Astrocyte (in vitro differentiated cells and primary cell): ENCODE measurements at regions not wholly inside any gene's neighbourhood (a gene's known extent, or its start where the extent isn't known, plus 50 kb on each side); places are given as distances from the start of the nearest gene placed in this dataset.

Source experiments
- DNase-seq: peaks from one replicate; pipeline ENCODE4 v3.0.0-alpha.2; 2010; ENCODE audit warnings: low read depth
- FAIRE-seq: peaks from 2 replicates; lab custom pipeline; 2011; peaks lifted over from hg19 to GRCh38; lab: Jason Lieb, UNC
- H2AFZ ChIP-seq: 2 replicates; pipeline ENCODE4 v1.6.0; 2012; ENCODE audit warnings: low read depth, low read length, inconsistent platforms
- H3K27ac ChIP-seq: 2 replicates; pipeline ENCODE4 v1.5.1; 2011; ENCODE audit warnings: low read depth, low read length, inconsistent platforms
- H3K27me3 ChIP-seq: 2 replicates; pipeline ENCODE4 v1.6.0; 2011; ENCODE audit warnings: low read length, inconsistent platforms; ENCODE audit not compliant: insufficient read depth
- H3K36me3 ChIP-seq: 2 replicates; pipeline ENCODE4 v1.5.1; 2011; ENCODE audit warnings: low read length, inconsistent platforms; ENCODE audit not compliant: insufficient read depth
- H3K4me1 ChIP-seq: 2 replicates; pipeline ENCODE4 v1.5.1; 2011; ENCODE audit warnings: low read length, inconsistent platforms; ENCODE audit not compliant: insufficient read depth
- H3K4me2 ChIP-seq: 2 replicates; pipeline ENCODE4 v1.6.0; 2012; ENCODE audit warnings: low read length, inconsistent platforms
- H3K4me3 ChIP-seq: 2 replicates; pipeline ENCODE4 v1.5.1; 2011; ENCODE audit warnings: low read depth, mild to moderate bottlenecking, low read length, inconsistent platforms; ENCODE audit not compliant: insufficient read depth
- H3K79me2 ChIP-seq: 2 replicates; pipeline ENCODE4 v1.6.0; 2012; ENCODE audit warnings: mild to moderate bottlenecking, low read length, inconsistent platforms; ENCODE audit not compliant: insufficient read depth
- H3K9ac ChIP-seq: 2 replicates; pipeline ENCODE4 v1.6.0; 2012; ENCODE audit warnings: mild to moderate bottlenecking, low read length, inconsistent platforms
- H3K9me3 ChIP-seq: 2 replicates; pipeline ENCODE4 v1.5.1; 2012; ENCODE audit warnings: low read depth, mild to moderate bottlenecking, low read length, inconsistent platforms; ENCODE audit not compliant: insufficient read depth
- H4K20me1 ChIP-seq: 2 replicates; pipeline ENCODE4 v1.6.0; 2012; ENCODE audit warnings: low read length, inconsistent platforms; ENCODE audit not compliant: insufficient read depth
- H3K27ac Mint-ChIP-seq: one replicate; pipeline ENCODE4 v1.8.0; 2021; ENCODE audit warnings: mild to moderate bottlenecking, mixed read lengths; ENCODE audit not compliant: unreplicated experiment
- H3K27me3 Mint-ChIP-seq: one replicate; pipeline ENCODE4 v1.8.0; 2021; ENCODE audit warnings: low read depth, mixed read lengths; ENCODE audit not compliant: unreplicated experiment
- H3K36me3 Mint-ChIP-seq: one replicate; pipeline ENCODE4 v1.8.0; 2021; ENCODE audit warnings: low read depth, mixed read lengths; ENCODE audit not compliant: unreplicated experiment
- H3K4me1 Mint-ChIP-seq: one replicate; pipeline ENCODE4 v1.8.0; 2021; ENCODE audit warnings: low read depth, mixed read lengths; ENCODE audit not compliant: unreplicated experiment
- H3K4me3 Mint-ChIP-seq: one replicate; pipeline ENCODE4 v1.8.0; 2021; ENCODE audit warnings: mild to moderate bottlenecking, moderate library complexity, mixed read lengths; ENCODE audit not compliant: unreplicated experiment
- H3K9me3 Mint-ChIP-seq: one replicate; pipeline ENCODE4 v1.8.0; 2021; ENCODE audit warnings: mild to moderate bottlenecking, mixed read lengths; ENCODE audit not compliant: unreplicated experiment
- EZH2 ChIP-seq: IDR thresholded peaks from 2 replicates; pipeline ENCODE4 v1.6.1; 2012; ENCODE audit warnings: mild to moderate bottlenecking, low read length, inconsistent platforms; ENCODE audit not compliant: insufficient read depth
- TF ChIP-seq, protein P1 (sequence below): IDR thresholded peaks from 2 replicates; pipeline ENCODE4 v1.5.1; 2011; ENCODE audit warnings: low read depth, mild to moderate bottlenecking, inconsistent platforms, low read length, moderate library complexity; ENCODE audit not compliant: insufficient read depth

DNA sequence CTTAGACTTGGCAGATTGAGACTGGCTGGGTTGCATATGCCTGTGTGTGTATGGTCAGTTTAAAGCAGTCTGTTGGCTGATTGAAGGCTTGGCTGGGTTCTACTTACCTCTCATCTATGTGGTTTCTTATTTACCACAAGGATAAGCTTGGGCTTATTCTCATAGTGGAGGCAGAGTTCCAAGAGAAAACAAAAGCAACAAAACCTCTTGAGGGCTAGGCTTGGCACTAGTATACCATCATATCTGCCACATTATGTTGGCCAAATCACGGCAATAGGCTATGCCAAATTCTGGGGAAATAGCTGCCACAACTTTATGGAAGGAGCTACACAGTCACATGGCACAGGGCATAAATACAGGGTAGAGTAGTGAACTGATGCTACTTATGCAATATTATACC, 714.1 kb downstream of the CBLN4 start:
- Histone ChIP-seq H3K9me3 (no peaks in the 10 kb centered on the region), H3K27me3 (no peaks in the 10 kb centered on the region), H3K9ac (no peak overlapping the region), H3K4me3 (no peak overlapping the region), H3K27ac (no peak overlapping the region), H3K36me3 (no peaks in the 10 kb centered on the region), H4K20me1 (no peaks in the 10 kb centered on the region), H3K4me2 (no peak overlapping the region), H3K4me1 (no peaks in the 10 kb centered on the region), H2AFZ (no peak overlapping the region), H3K79me2 (no peaks in the 10 kb centered on the region)
- Mint-ChIP-seq H3K4me3 (no peak overlapping the region), H3K27me3 (no peaks in the 10 kb centered on the region), H3K36me3 (no peaks in the 10 kb centered on the region), H3K9me3 (no peaks in the 10 kb centered on the region), H3K4me1 (no peaks in the 10 kb centered on the region), H3K27ac (no peak overlapping the region)
- no peak for TF ChIP-seq EZH2
- TF ChIP-seq, protein P1, sequence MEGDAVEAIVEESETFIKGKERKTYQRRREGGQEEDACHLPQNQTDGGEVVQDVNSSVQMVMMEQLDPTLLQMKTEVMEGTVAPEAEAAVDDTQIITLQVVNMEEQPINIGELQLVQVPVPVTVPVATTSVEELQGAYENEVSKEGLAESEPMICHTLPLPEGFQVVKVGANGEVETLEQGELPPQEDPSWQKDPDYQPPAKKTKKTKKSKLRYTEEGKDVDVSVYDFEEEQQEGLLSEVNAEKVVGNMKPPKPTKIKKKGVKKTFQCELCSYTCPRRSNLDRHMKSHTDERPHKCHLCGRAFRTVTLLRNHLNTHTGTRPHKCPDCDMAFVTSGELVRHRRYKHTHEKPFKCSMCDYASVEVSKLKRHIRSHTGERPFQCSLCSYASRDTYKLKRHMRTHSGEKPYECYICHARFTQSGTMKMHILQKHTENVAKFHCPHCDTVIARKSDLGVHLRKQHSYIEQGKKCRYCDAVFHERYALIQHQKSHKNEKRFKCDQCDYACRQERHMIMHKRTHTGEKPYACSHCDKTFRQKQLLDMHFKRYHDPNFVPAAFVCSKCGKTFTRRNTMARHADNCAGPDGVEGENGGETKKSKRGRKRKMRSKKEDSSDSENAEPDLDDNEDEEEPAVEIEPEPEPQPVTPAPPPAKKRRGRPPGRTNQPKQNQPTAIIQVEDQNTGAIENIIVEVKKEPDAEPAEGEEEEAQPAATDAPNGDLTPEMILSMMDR, result no peak
- DNase-seq, result no peak
- no peak for FAIRE-seq

DNA sequence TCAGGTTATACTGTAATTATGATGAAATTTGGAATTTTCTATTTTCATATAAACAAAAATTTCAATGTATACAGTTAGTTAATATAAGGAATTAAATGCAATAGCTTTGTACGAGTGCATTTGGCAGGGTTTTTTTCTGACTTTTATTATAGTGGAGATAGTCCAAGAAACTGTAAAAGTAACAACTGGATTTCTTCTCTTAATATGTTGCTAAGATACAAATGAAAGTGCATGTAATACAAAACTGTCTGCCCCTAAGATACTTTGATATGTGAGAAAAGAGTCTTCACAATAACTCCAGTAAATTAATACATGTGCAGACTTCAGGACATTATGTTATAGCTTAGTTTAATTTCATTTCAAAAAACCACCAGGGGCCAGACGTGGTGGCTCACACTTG, 721.4 kb downstream of the CBLN4 start:
- Histone ChIP-seq H4K20me1 (no peaks in the 10 kb centered on the region), H3K4me2 (no peak overlapping the region), H3K27ac (no peak overlapping the region), H3K36me3 (no peaks in the 10 kb centered on the region), H3K4me3 (no peak overlapping the region), H3K4me1 (no peaks in the 10 kb centered on the region), H3K9ac (no peak overlapping the region), H3K9me3 (no peaks in the 10 kb centered on the region), H3K27me3 (no peaks in the 10 kb centered on the region), H2AFZ (no peak overlapping the region), H3K79me2 (no peaks in the 10 kb centered on the region)
- H3K36me3 Mint-ChIP-seq, result no peaks in the 10 kb centered on the region
- no peaks in the 10 kb centered on the region for H3K4me1 Mint-ChIP-seq
- no peak overlapping the region for H3K4me3 Mint-ChIP-seq
- H3K27me3 Mint-ChIP-seq, result no peaks in the 10 kb centered on the region
- TF ChIP-seq, protein P1, result no peak
- no peak for TF ChIP-seq EZH2
- peaks cover 2% of the 10 kb centered on the region for H3K9me3 Mint-ChIP-seq
- DNase-seq, result no peak
- H3K27ac Mint-ChIP-seq, result no peak overlapping the region
- FAIRE-seq, result no peak

DNA sequence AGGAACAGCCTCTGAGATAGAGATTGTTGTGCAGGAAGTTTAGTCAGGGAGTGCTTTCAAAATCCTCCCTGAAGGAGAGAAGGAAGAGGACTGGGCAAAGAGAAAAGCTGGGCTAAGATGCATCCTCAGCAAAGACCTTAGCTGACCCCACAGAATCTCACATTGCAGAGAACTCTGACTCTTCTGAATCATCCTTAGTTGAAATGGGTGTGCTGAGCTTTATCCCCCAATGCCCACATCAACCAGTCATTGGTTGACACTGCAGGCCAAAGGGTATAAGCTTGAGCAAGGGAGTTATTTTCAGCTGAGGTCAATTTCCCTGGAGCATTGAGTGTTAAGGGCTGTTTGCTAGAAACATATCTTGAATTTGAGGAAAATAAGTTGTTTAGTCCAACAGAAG, 732.2 kb downstream of the CBLN4 start:
- no peak overlapping the region for H3K27ac Mint-ChIP-seq
- H3K27me3 Mint-ChIP-seq, result no peaks in the 10 kb centered on the region
- FAIRE-seq, result no peak

More for the DNA sequence above, 732.2 kb downstream of the CBLN4 start:
- no peaks in the 10 kb centered on the region for H3K27me3 ChIP-seq
- no peaks in the 10 kb centered on the region for H3K36me3 ChIP-seq
- H3K4me3 ChIP-seq, result no peak overlapping the region
- H3K9ac ChIP-seq, result no peak overlapping the region
- no peak overlapping the region for H2AFZ ChIP-seq
- Mint-ChIP-seq H3K9me3 (peaks cover 11% of the 10 kb centered on the region), H3K36me3 (no peaks in the 10 kb centered on the region), H3K4me1 (no peaks in the 10 kb centered on the region), H3K4me3 (no peak overlapping the region)
- no peak overlapping the region for H3K27ac ChIP-seq
- no peaks in the 10 kb centered on the region for H3K79me2 ChIP-seq
- no peak for DNase-seq
- H3K9me3 ChIP-seq, result no peaks in the 10 kb centered on the region
- H3K4me1 ChIP-seq, result peaks cover 8% of the 10 kb centered on the region
- H4K20me1 ChIP-seq, result no peaks in the 10 kb centered on the region
- H3K4me2 ChIP-seq, result no peak overlapping the region
- TF ChIP-seq, protein P1, result no peak
- TF ChIP-seq EZH2, result no peak
